Ascending aorta (tissue), 2 donors: ENCODE measurements at regions not wholly inside any gene's neighbourhood (a gene's known extent, or its start where the extent isn't known, plus 50 kb on each side); places are given as distances from the start of the nearest gene placed in this dataset.

Source experiments
- DNase-seq, 2 donors: peaks; one replicate each; pipeline ENCODE4 v3.0.0-alpha.2; 2019; ENCODE audit warnings: low spot score in 2 of 2
- H3K27ac ChIP-seq, 2 donors: fragments of 200-600 bp; sonication (generic); one replicate each; pipeline ENCODE4 v1.5.1; 2016 to 2017; ENCODE audit warnings: mild to moderate bottlenecking in 1 of 2
- H3K27me3 ChIP-seq: fragments of 200-600 bp; sonication (generic); one replicate; pipeline ENCODE4 v1.5.1; 2017
- H3K36me3 ChIP-seq, 2 donors: fragments of 200-600 bp; sonication (generic); one replicate each; pipeline ENCODE4 v1.5.1; 2016
- H3K4me1 ChIP-seq, 2 donors: fragments of 200-600 bp; sonication (generic); one replicate each; pipeline ENCODE4 v1.5.1; 2016 to 2017; ENCODE audit warnings: mild to moderate bottlenecking in 1 of 2
- H3K4me3 ChIP-seq, 2 donors: fragments of 200-600 bp; sonication (generic); one replicate each; pipeline ENCODE4 v1.5.1; 2016 to 2017; ENCODE audit warnings: mild to moderate bottlenecking in 1 of 2
- H3K9me3 ChIP-seq, 2 donors: fragments of 200-600 bp; sonication (generic); one replicate each; pipeline ENCODE4 v1.5.1; 2016
- intact Hi-C: fragments of 100-400 bp; cut with DNase I; formaldehyde crosslinking; loops from one replicate; pipeline ENCODE4 v1.15.1; 2023
- TF ChIP-seq, protein P1 (sequence below), 3 experiments: fragments of 200-600 bp in 2 of 3; fragments of 450-650 bp in 1 of 3; sonication (generic) in 2 of 3; IDR thresholded peaks; one replicate each; pipeline ENCODE4 v1.5.1; 2016 to 2019; ENCODE audit warnings: antibody characterized with exemption in 3 of 3, mild to moderate bottlenecking in 1 of 3, moderate library complexity in 1 of 3

DNA sequence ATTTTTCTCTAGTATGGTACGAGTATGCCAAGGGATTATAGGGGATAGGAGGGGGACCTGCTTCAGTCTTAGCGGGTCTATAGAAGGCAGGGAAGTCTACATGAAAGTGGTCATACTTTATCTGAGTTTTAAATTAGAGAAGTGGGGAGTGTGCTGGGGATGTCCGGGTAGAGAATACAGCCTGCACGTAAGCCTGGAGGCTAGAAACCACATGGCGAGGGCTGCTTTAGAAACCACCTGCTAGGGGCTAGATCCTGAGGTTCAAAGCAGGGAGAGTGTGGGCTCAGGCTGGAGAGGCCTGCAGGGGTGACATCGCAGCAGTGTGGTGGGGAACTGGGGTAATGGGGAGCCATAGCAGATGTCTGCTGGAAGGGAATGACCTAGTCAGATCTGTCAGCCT is 85.2 kb downstream of the VEGFA start:
- TF ChIP-seq, protein P1, sequence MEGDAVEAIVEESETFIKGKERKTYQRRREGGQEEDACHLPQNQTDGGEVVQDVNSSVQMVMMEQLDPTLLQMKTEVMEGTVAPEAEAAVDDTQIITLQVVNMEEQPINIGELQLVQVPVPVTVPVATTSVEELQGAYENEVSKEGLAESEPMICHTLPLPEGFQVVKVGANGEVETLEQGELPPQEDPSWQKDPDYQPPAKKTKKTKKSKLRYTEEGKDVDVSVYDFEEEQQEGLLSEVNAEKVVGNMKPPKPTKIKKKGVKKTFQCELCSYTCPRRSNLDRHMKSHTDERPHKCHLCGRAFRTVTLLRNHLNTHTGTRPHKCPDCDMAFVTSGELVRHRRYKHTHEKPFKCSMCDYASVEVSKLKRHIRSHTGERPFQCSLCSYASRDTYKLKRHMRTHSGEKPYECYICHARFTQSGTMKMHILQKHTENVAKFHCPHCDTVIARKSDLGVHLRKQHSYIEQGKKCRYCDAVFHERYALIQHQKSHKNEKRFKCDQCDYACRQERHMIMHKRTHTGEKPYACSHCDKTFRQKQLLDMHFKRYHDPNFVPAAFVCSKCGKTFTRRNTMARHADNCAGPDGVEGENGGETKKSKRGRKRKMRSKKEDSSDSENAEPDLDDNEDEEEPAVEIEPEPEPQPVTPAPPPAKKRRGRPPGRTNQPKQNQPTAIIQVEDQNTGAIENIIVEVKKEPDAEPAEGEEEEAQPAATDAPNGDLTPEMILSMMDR (IDR thresholded peaks at IDR 0.05): no peak
- H3K27ac ChIP-seq: no peak overlapping the region
- no peaks in the 10 kb centered on the region for H3K4me1 ChIP-seq
- DNase-seq: no peak
- intact Hi-C loops: no loop called here
- H3K4me3 ChIP-seq: no peak overlapping the region
- H3K27me3 ChIP-seq: no peaks in the 10 kb centered on the region
- H3K9me3 ChIP-seq: no peaks in the 10 kb centered on the region
- no peaks in the 10 kb centered on the region for H3K36me3 ChIP-seq

DNA sequence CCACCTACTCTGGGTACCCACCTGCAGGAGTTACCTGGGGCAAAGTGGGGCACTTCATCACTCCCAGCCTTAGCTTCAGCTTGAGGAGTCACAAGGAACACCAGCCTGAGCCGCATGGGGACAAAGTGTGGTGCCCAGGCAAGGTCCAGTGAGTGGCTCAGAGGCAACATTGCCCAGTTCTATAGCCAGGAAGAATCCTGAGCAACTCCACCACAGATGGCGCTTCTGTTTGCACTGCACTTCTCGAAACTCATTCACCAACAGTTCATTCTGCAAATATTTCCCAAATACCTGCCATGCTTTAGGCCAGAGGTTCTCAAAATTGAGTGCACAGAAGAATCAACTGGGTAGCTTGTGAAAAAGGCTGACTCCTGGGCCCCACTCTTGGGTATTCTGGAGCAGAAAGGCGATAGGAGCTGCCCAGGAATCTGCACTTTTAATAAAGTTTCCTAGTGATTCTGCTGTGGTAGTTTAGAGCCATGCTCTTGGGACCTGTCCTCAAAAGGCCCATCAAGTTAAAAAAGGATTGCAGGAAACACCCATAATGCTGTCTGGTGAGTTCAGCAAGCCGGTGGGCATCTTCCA is 83.1 kb downstream of the VEGFA start:
- Histone ChIP-seq H3K4me3 (no peak overlapping the region), H3K36me3 (no peaks in the 10 kb centered on the region), H3K9me3 (no peaks in the 10 kb centered on the region), H3K4me1 (no peaks in the 10 kb centered on the region), H3K27me3 (no peaks in the 10 kb centered on the region), H3K27ac (no peak overlapping the region)
- no peak for DNase-seq
- TF ChIP-seq, protein P1 (IDR thresholded peaks at IDR 0.05): no peak
- intact Hi-C loops: no loop called here

DNA sequence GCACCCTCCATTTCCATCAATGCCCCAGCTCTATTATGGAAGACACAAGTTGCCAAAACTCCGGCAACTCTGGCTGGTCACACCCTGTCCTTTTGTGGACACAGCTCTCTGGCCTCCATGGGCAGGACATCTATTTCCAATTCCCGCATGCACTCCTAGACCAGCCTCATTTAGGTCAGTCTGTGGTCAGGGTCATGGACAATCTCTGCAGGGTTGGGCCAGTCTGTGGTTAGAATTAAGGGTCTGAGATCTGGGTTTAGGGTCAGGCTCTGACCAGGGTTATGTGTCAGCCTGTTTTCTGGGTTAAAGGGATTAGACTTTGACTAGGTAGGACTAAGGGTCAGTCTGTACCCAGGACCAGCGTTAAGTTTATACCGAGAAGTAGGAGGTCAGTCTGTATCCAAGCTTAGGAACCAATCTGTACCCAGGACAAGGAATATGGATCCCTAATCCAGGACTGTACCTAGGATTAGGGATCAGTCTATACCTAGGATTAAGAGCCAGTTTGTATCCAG is 82.4 kb downstream of the VEGFA start:
- DNase-seq: no peak

DNA sequence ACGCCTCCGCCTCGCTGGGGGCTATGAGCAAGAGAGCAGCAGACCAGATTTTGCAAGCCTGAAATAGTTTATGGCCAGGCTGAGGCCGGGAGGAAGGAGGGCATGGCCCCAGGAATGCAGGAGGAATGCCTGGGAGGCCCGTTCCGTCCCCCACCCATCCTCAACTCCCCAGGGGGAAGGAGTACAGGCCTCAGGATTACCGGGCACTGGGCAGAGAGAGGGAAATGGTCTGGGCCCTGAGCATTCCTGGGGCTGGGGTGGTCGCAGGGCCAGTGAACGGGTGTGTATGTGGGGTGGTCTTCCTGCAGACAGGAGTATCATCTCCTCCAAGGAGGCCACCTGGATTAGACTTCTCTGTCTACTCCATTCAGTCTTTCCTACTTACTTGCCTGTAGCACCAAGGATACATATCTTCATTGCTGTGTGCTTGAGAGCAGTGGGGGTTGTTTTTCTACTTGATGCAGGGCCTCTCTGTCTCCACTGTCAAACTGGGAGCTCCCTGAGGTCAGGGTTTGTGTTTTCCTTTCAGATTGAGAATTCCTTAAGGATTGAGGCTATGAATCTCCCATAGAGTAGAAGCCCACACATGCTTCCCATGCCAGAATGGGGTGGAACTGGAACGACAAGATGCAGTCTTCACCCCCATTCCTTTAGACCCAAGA is 81.3 kb downstream of the VEGFA start:
- no peak for DNase-seq
- TF ChIP-seq, protein P1 (IDR thresholded peaks at IDR 0.05): no peak
- intact Hi-C loops: no loop called here
- Histone ChIP-seq H3K9me3 (no peaks in the 10 kb centered on the region), H3K4me3 (no peak overlapping the region), H3K4me1 (no peaks in the 10 kb centered on the region), H3K36me3 (no peaks in the 10 kb centered on the region), H3K27ac (no peak overlapping the region), H3K27me3 (no peaks in the 10 kb centered on the region)

More for the DNA sequence above, 82.4 kb downstream of the VEGFA start:
- no peaks in the 10 kb centered on the region for H3K36me3 ChIP-seq
- TF ChIP-seq, protein P1 (IDR thresholded peaks at IDR 0.05): no peak
- no peaks in the 10 kb centered on the region for H3K9me3 ChIP-seq
- H3K4me3 ChIP-seq: no peak overlapping the region
- H3K4me1 ChIP-seq: no peaks in the 10 kb centered on the region
- H3K27ac ChIP-seq: no peak overlapping the region
- H3K27me3 ChIP-seq: no peaks in the 10 kb centered on the region
- intact Hi-C loops: no loop called here

DNA sequence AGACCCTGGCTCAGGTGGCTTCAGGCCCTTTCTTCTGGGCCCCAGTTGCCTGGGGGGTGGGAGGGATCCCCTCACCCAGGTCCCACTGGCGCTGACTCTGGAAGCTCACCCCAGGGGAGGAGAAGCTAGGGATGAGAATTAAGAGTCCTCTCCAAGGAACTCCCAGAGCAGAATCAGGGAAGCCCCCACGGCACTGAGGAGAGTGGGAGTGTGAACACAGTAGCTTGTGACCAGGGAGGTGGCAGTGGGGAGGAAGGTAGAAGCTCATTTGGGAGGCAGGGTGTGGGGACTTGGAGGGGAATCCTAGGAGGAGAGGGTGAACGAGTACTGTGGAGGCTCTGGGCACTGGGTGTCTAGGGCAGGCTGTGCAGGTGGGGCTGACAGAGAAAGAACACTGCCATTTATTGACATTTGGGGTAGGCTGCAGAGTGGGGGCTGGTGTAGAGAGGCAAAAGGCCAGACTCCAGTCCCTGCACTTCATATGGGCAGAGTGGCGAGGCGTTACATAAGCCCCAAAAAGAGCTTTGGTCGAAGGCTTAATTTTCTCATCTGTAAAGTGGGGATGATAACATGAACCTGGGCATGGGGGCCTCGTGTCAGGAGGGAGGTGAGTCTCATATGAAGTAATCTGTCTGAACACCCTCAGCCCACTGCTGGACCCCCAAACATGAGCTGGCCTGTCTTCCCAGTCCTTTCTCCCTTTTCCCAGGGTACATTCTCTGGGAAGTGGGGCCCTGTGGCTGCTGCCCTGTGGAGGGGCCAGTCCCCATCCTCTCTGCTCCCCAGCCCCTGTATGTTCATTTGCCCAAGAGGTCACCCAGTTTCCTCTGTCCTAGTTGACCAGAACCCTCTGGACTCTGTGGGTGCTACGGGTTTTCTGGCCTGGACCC is 80.5 kb downstream of the VEGFA start:
- intact Hi-C loops: no loop called here
- Histone ChIP-seq H3K4me3 (no peak overlapping the region), H3K36me3 (no peaks in the 10 kb centered on the region), H3K9me3 (no peaks in the 10 kb centered on the region), H3K4me1 (no peaks in the 10 kb centered on the region), H3K27me3 (no peaks in the 10 kb centered on the region), H3K27ac (no peak overlapping the region)
- TF ChIP-seq, protein P1 (IDR thresholded peaks at IDR 0.05): no peak
- no peak for DNase-seq
